Brain pericyte (primary cell): ENCODE measurements at regions not wholly inside any gene's neighbourhood (a gene's known extent, or its start where the extent isn't known, plus 50 kb on each side); places are given as distances from the start of the nearest gene placed in this dataset.
"Not testable (repeated sequence)": the region's sequence is repeated elsewhere in the genome, so short reads cannot be mapped to it uniquely, and the experiment has no call there.

Source experiments
- DNase-seq: peaks from one replicate; pipeline ENCODE4 v3.0.0-alpha.2; 2012; ENCODE audit warnings: low read depth, low spot score

DNA sequence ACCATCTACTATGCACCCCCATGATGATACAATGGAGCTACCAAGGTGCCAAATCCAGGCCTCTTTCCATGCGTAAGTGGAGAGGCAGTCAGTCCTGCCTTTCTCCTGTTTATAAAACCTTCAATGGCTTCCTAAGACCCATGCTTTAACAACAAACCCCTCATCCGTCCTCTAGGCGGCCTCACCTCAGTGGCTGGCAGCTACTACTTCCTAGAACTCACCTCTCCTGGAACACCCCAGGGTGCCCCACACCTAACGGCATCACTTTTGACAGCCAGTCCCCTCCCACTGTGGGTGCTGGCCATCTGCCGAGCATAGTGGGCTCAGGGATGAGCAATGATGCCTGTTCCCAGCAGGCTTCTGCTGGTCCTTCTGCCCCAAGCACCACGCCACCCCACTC is 80.0 kb upstream of the TAB2 start:
- no peak for DNase-seq

DNA sequence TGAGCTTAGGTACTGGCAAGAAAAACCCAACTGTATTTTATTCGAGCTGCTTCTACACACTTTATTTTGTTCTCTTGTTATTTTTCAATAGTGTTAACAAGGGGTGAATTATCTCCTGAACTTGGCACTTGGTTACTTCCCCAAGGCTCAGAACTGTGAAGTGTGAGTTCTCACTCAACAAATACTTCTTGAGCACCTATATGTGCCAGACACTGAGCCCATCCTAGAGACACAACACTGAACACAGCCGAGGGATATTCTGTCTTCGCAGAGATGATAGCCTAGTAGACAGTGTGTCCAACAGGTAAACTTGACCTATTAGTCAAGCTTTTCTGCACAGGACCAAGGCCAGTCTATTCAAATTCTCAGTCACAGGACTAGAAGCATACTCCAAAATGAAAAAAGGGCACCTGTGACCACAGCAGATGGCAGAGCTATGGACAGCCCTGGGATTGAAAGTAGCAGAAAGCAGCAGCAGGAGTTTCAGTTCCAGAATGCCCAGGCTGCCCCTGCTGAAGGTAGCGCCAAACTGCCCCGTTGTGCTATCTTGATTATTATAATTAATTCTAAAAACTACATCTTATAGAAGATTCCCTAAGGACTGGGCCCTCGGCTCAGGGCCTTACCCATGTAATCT is 77.8 kb upstream of the TAB2 start:
- DNase-seq, result no peak

DNA sequence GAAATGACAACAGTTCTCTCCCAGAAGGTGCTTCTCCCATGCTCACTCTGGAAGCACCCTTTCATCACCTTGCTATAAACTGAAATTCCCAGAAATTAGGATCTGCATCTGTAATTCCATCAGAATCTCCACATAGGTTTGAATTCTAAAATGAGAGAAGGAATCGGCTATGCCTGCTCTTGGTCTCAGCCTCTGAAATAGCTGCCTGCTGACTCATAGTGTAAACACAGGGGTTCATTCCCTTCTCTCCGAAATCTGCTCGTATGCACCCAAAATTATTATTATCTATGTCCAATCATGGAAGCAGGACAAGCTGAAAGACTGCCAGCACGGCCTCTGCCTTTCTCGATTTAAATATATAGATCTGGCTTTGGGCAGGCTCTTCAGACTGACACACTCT is 74.6 kb upstream of the TAB2 start:
- no peak for DNase-seq

DNA sequence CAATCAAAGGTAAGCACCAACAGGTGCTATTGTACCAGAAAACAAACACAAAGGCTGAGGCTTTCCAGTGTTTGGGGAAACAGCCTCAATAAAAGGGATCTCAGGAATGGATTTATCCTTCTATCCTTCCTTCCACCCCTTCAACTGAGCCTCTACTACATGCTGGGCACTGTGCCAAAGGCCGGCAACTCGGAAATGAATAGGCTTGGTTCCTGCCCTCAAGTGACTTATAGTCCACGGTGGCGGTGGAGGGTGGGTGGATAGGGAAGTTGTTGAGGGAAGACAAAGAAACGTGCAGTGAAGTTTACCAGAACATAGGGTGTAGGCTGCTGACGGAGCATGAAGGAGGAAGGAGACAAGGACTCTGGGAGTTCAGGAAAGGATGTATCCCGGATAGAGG is 73.4 kb upstream of the TAB2 start:
- DNase-seq, result no peak

DNA sequence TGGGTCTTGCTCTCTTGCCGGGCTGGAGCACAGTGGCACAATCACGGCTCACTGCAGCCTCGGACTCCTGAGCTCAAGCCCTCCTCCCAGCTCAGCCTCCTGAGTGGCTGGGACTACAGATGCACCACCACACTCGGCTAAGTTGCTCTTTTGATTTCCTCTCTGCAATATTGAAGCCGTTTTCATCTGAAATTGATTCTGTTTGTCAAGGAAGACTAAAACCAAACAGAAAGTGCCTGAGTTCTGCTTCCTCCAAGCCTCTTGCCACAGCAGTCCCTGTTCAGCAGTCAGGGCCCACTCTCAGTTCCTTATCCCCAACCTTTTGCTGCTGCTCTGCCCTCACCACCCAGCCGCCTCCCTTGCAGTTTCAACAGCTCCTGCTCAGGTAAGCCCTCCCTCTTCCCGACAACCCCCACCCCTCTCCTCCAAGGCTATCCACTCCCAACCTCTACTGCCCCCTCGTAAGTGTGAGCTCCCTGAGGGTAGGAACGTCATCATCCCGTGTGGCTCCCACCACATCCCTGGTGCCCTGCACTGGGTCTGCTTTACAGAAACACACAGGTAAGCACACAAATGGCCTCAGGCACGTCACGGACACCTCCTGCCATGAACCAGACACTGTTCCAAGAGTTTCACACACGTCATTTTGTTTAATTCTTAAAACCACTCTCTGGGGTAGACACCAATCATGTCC is 70.7 kb upstream of the TAB2 start:
- DNase-seq, result no peak

DNA sequence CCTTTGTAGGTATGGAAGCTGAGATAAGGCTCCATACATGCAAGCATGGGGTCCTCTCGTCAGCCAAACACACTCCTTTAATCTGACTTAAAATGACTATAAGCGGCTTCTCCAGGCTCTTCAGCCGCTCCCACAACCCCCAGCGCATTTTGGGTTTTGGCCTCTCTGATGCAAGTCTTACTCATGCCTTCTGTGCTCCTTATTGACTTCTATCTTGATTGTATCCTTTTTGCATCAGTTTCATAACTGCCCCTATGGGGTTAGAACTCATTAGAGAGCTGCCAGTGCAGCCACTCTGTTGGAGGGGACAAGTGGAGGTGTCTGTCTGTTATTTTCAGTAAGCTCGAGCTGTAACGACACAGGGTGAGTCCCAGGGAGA is 70.1 kb upstream of the TAB2 start:
- DNase-seq, result no peak

DNA sequence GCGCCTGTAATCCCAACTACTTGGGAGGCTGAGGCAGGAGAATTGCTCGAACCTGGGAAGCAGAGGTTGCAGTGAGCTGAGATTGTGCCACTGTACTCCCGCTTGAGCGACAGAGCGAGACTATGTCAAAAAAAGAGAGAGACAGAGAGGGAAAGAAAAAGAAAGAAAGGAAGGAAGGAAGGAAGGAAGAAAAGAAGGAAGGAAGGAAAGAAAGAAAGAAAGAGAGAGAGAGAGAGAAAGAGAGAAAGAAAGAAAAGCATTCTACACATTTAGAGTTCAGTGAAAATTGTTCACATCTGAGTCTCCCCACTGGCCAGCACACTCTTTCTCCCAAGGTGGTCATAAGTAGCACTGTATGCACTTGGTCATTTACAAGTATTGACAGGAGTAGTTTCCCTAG is 69.2 kb upstream of the TAB2 start:
- not testable (repeated sequence) for DNase-seq

DNA sequence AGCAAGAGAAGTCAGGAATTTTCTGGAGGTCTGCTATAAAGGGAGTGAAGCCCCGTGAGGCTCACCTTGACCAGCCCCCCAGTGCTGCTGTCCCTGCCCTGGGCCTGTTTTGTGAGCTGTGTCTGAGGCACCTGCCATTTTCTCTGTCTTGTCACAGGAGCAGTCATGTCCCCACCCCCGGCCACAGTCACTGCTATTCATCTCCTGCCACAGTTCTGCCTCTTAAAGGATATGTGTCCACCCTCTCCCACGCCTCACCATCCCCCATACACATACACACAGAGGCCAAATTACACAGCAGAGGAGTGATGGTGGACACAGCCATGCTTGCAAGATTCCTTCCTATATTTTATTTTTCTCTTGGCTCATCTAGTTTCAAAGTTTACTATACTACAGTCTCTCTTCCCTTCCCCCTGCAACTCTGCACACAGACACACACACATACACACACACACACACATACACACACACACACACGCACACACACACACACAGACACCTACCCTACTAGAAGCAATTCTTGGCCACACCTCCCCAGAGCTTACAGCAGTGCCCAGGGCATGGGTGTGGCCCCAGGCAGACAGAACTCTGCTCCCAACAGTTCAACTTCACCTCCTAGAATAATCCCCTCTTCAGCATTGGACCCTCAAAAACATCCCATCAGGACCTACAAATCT is 68.7 kb upstream of the TAB2 start:
- DNase-seq, result no peak

DNA sequence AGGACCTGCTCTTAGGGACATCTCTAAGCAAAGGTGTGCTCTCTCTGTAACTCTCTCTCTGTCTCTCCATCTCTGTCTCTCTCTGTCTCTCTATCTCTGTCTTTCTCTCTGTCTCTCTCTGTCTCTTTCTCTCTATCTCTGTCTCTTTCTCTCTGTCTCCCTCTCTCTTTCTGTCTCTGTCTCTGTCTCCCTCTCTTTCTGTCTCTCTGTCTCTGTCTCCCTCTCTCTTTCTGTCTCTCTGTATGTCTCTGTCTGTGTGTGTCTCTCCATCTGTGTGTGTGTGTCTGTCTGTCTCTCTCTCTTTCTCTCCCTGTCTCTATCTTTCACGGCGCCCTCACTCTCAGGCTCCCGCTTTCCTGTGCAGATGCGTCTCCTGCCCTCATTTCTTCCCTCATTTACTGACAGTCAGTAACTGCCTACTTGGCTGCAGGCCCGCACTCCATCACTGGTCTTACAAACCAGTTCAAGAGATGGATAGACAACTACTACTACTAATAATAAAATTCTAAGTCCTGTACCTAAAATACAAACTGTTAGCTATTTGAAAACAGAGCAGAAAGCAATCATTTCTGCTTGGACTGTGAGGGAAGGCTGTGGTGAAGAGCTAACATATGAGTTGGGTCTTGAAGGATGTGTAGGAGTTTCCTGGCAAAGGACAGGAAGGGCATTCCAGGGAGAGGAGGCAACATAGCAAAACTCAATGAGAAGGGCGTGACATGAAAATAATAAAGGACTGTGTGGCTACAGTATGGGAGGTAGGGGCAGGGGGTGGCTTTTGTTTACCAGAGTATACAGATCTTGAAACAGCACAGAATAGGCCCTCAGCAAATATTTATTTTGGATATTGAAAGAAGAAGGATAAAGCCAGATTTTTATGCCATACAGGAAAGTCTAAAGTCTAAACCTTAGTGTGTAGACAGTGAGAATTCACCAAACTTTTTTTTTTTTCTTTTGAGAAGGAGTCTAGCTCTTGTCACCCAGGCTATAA is 67.8 kb upstream of the TAB2 start:
- DNase-seq, result no peak

DNA sequence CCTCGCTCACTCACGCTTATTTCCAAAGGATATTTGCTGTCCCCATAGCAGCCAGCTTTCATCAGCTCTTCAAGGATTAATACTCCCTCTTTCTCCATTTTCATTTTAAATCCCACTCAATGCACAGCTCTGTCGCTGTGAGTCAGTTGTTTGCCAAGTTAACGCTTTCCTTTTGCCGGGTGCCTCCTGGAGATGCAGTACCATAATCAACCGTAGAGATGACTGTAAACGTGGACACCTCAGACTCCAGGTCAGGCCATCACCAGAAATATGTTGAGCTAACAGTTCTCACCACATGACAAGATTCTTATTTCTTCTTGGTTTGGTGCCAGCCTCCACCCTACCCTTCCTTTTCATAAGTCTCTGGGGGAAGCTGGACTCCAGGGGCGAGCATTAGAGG is 66.6 kb upstream of the TAB2 start:
- DNase-seq, result no peak

DNA sequence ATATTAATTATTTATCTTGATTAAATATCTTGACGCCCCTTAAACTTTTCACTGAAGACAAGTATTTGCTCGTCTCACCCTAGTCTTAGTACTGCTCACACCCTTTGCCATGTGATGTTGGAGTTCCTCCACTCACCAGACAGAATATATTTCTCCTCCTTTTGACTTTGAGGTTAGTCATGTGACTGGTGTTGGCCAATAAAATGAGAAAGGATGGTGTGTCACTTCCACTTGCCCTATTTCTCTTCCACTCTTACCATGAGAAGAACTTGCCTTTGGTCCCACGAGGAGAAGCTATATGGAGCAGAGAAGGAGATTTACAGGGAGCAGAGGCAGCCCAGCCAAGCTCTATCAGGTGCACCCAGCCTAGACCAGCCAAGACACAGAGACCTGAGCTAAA is 64.9 kb upstream of the TAB2 start:
- DNase-seq, result no peak

DNA sequence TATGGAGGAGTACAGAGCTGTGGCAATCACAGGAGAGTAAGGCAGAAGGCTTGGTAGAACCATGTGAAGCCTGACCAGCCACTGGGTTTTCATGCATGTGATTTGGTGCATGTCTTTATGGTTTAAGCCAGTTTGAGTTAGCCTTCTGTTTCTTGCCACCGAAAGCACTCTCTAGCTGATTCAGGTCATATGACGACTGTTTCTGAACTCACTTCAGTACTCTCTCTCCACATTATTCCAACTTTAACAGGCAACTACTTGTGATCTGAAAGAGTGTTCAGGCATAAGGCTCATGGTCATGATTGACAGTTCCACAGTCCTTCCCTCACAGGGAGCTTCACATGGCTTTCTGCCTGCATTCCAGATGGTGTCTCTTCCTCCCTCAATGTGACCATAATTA is 63.3 kb upstream of the TAB2 start:
- no peak for DNase-seq

DNA sequence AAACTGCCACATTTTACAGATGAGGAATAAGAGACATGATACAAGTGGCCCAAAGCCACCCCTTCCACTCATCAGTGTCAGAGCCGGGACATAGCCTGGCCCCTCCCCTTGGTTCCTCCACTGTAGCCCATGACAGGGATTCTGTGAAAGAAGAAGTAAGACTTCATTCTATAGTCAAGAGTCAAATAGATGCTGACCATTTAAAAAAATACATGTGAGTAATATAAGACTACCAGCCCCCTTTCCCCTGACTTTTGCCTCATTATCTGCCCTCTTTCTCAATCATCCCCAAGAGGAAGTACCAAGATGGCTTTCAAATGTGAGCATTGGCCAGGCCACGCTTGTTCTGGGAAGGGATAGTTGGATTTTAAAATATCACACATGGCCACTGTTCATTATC is 57.8 kb upstream of the TAB2 start:
- no peak for DNase-seq

DNA sequence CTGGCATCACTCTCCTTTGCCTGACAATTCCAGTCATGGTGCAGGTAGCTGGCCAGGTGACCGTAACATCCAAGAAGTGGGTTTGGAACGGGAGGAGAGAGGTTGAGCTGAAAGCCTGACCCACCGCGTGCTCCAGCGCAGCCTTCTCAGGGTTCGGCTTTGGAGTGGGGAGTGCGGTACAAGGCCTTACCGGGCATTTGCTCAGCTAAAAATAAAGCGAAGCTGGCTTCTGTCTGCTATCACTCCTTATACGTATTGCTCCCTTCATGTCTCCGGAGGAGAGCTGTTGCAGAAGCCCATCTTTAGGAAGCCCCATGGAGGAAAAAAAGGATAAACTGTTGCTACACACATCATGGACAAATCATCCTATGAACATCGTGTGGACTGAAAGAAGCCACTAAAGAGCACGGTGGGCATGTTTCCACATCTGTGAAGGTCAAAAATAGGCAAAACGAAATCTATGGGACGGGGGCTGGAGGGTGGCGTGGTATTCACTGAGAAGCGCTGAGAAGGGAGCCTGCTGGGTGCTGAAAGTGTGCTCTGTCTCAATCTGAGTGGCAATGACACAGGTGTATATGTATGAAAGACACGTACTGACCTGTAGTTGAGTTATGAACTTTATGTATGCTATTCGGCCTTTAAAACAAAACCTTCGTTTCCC is 57.2 kb upstream of the TAB2 start:
- DNase-seq, result no peak

DNA sequence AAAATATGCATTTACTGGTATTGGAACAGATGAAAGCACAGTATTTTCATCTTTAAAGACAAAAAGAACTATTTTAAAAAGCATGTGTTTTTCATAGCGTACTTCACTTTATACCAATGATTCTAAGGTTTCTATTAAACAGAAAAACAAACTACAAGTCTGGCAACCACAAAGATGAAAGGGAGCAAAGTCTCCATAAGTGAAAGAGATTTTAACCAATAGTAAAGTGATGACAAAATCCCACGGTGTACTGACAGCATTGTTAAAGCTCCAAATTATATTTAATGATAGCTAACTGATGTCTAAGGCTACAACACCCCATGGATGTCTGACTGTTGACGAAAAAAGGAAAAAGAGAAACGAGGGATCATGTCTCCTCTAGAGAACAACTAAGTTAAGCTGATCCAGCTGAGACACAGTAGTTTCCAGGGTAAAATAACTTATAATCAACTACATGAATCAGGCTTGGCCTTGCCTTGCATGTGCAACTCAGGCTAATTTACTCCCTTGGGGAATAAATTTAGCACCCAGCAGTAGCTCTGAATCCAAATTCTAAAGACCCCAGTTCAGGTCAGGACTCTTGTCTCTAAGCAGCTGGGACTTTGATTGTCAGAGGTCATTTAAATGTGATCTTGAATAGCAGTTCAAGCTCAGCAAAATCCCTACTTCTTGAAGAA is 56.0 kb upstream of the TAB2 start:
- DNase-seq, result no peak

DNA sequence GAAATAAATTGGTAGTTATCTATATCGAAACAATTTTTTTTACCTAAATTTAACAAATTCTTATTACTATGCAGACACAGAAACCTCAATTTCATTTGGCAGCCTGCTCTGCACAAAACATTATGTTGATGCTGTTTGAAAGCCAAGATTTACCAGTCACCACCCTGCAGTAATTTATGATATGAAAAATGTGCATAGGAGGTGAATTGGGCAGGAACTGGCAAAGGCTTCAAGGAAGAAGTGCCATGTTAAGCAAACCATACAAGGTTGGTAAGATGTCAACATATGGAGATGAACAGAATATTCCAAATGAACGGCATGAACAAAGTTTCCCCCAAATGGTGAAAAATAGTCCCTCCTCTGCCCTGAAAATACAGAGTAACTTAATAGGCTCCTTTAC is 54.2 kb upstream of the TAB2 start:
- DNase-seq, result no peak

DNA sequence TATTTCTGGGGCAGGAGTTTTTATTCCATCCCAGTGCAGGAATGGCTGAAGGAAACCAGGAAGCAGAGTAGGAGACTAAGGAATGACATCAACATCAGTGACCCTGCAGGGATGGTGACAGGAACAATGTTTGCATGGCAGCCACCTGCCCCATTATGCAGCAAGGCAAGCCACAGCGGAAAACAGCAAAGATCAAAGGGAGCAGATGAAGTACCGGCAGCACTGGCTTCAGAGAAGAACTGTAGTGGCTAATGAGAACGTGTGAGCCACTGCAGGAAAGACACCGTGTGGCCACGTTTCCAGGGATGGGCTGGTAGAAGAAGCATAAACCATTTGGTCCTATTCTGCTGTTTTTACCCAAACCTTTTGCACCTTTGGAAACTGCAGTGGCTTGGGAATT is 52.9 kb upstream of the TAB2 start:
- DNase-seq, result no peak

DNA sequence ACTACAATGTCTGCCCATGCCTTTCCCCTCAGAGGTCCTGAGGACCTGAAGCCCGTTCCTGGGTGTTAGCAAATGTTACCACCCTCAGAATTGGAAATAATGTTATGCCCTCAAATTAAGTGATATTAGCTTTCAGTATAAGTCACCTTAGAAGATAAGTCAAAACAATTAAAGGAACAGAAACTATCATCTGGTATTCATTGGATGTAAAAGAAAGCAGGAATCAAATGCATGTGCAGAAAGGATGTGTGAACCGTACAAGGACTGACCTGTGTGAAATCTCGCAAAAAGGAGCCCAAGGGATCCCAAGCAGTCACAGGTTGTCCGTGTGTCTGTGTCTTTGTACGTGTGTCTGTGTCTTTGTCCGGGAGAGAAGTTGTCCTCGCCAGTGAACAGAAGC is 51.6 kb upstream of the TAB2 start:
- DNase-seq, result no peak

DNA sequence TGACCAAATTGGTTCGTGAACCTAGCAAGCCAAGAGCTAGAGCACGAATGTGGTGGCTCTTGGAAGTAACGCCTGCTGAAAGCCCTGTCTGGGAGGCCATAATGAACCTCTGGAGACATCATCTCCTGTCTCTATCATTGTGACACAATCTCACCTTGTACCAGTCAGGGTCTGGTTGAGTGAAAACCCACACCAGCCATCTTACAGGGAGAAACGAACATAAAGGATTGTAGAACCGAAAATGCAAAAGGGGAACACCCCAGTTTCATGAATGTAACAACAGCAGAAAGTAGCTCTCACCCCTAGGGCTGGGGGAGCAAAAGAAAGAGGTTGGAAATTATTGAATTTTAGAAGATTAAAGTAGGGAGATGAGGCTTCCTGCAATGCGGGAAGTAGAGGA is 50.9 kb upstream of the TAB2 start:
- DNase-seq, result no peak

DNA sequence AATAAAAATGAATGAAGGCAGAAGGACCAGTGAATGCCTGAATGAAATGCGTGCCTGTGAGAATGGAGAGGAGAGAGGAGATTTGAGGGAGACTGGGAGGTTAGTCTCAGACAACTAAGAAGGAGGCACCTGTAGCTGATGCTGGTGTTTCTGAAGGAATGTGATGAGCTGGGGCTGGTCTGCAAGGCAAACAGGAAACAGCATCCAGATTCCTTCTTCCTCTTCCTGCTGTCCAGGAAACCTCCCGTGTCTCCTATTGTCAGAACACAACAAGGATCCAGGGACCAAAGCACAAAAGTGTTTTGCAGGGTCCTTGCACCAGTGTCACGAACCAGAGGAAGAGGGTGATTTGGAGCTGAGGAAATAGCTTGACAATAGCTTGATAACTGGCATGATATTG is 50.4 kb upstream of the TAB2 start:
- DNase-seq, result no peak

DNA sequence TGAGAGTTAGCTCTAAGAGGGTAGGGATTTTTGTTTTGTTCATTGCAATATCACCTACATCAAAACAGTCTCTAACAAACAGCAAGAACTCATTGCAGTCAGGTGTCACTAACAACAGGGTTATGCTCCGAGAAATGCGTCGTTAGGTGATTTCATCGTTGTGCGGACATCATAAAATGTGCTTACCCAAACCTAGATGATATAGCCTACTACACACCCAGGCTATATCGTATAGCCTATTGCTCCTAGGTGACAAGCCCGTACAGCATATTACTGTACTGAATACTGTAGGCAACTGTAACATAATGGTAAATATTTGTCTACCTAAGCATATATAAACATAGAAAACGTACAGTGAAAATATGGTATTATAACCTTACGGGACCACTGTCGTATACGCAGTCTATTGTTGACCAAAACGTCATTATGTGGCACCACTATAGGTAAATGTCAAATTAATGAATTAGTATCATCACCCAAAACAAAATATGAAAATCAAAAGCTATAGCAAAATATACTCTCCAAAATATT is 49.9 kb upstream of the TAB2 start:
- DNase-seq, result no peak
